Mammary epithelial cell (primary cell): ENCODE measurements at regions not wholly inside any gene's neighbourhood (a gene's known extent, or its start where the extent isn't known, plus 50 kb on each side); places are given as distances from the start of the nearest gene placed in this dataset.

Source experiments
- CTCF ChIP-seq, 2 donors: IDR thresholded peaks in 1 of 2; conservative IDR thresholded peaks in 1 of 2; 2 replicates each; pipeline ENCODE4 v1.5.1; 2011 to 2012; ENCODE audit warnings: inconsistent platforms in 2 of 2, low read length in 2 of 2, mild to moderate bottlenecking in 2 of 2, control low read depth in 1 of 2, low read depth in 1 of 2; ENCODE audit not compliant: insufficient read depth in 1 of 2; ENCODE audit errors: extremely low read depth in 1 of 2
- EZH2 ChIP-seq: IDR thresholded peaks from 2 replicates; pipeline ENCODE4 v1.6.1; 2012; ENCODE audit warnings: low read length, inconsistent platforms, borderline replicate concordance

GRCh38 chr17:83177611-83178532, 98.5 kb downstream of the METRNL start:
- TF ChIP-seq CTCF (conservative IDR thresholded peaks at IDR 0.05 in 1 of 2, IDR thresholded peaks at IDR 0.05 in 1 of 2; ENCODE audit: extremely low read depth in 1 of 2, insufficient read depth in 1 of 2, low read depth in 1 of 2, low read length in 2 of 2) (no peak), EZH2 (no peak)
